ENCODE measurements at regions not wholly inside any gene's neighbourhood (a gene's known extent, or its start where the extent isn't known, plus 50 kb on each side); places are given as distances from the start of the nearest gene placed in this dataset.

GRCh38 chr3:88346643-88347042 is 196.9 kb downstream of the C3orf38 start:
- TF ChIP-seq CTCF (IDR thresholded peaks at IDR 0.05) (no peak), EP300 (IDR thresholded peaks at IDR 0.05) (no peak), POLR2A (IDR thresholded peaks at IDR 0.05) (no peak), POLR2AphosphoS5 (IDR thresholded peaks at IDR 0.05) (no peak)

All from upper lobe of left lung (tissue), 4 donors.